Keratinocyte (primary cell): ENCODE measurements at regions not wholly inside any gene's neighbourhood (a gene's known extent, or its start where the extent isn't known, plus 50 kb on each side); places are given as distances from the start of the nearest gene placed in this dataset.

Source experiments
- DNase-seq: peaks from one replicate; pipeline ENCODE4 v3.0.0-alpha.2; 2011; ENCODE audit warnings: low read depth, missing footprints, low spot score
- FAIRE-seq: peaks from 2 replicates; lab custom pipeline; 2011; peaks lifted over from hg19 to GRCh38; lab: Jason Lieb, UNC
- H2AFZ ChIP-seq: 2 replicates; pipeline ENCODE4 v1.6.0; 2012; ENCODE audit warnings: low read length, control low read depth, inconsistent platforms; ENCODE audit not compliant: control insufficient read depth
- H3K27ac ChIP-seq: 2 replicates; pipeline ENCODE4 v1.5.1; 2011; ENCODE audit warnings: low read length; ENCODE audit not compliant: control insufficient read depth, insufficient read depth
- H3K27me3 ChIP-seq: 3 replicates; pipeline ENCODE4 v1.6.0; 2011; ENCODE audit warnings: low read length; ENCODE audit not compliant: control insufficient read depth, insufficient read depth; ENCODE audit errors: extremely low read depth
- H3K36me3 ChIP-seq, 2 experiments: 2 replicates in 1 of 2; 3 replicates in 1 of 2; pipeline ENCODE4 v1.5.1; 2011; ENCODE audit warnings: low read length in 2 of 2, mild to moderate bottlenecking in 1 of 2; ENCODE audit not compliant: control insufficient read depth in 2 of 2, insufficient read depth in 2 of 2; ENCODE audit errors: extremely low read depth in 1 of 2
- H3K4me1 ChIP-seq: 3 replicates; pipeline ENCODE4 v1.5.1; 2011; ENCODE audit warnings: low read length; ENCODE audit not compliant: control insufficient read depth, insufficient read depth; ENCODE audit errors: extremely low read depth
- H3K4me2 ChIP-seq: 3 replicates; pipeline ENCODE4 v1.6.0; 2011; ENCODE audit warnings: low read depth, low read length; ENCODE audit not compliant: control insufficient read depth, insufficient read depth; ENCODE audit errors: extremely low read depth
- H3K4me3 ChIP-seq, 3 experiments: fragments of 200-600 bp in 1 of 3; sonication (generic) in 1 of 3; 2 replicates in 2 of 3; 3 replicates in 1 of 3; pipeline ENCODE4 v1.5.1; 2011 to 2016; ENCODE audit warnings: low read length in 3 of 3, mild to moderate bottlenecking in 3 of 3, control low read depth in 2 of 3, inconsistent platforms in 1 of 3, low read depth in 1 of 3, mixed read lengths in 1 of 3, mixed run types in 1 of 3, moderate library complexity in 1 of 3; ENCODE audit not compliant: control insufficient read depth in 2 of 3, insufficient read depth in 2 of 3; ENCODE audit errors: extremely low read depth in 1 of 3
- H3K79me2 ChIP-seq: 2 replicates; pipeline ENCODE4 v1.6.0; 2012; ENCODE audit warnings: low read length; ENCODE audit not compliant: control insufficient read depth, insufficient read depth
- H3K9ac ChIP-seq: 3 replicates; pipeline ENCODE4 v1.6.0; 2011; ENCODE audit warnings: low read length; ENCODE audit not compliant: control insufficient read depth, insufficient read depth; ENCODE audit errors: extremely low read depth
- H3K9me1 ChIP-seq: 3 replicates; pipeline ENCODE4 v1.6.0; 2011; ENCODE audit warnings: low read length; ENCODE audit not compliant: control insufficient read depth, insufficient read depth; ENCODE audit errors: extremely low read depth
- H3K9me3 ChIP-seq: 2 replicates; pipeline ENCODE4 v1.5.1; 2012; ENCODE audit warnings: low read depth, low read length; ENCODE audit not compliant: control insufficient read depth
- H4K20me1 ChIP-seq: 3 replicates; pipeline ENCODE4 v1.6.0; 2011; ENCODE audit warnings: low read length; ENCODE audit not compliant: control insufficient read depth, insufficient read depth; ENCODE audit errors: extremely low read depth
- CTCF ChIP-seq, 3 experiments: IDR thresholded peaks in 1 of 3; conservative IDR thresholded peaks in 1 of 3; optimal IDR thresholded peaks in 1 of 3; 2 replicates in 2 of 3; 3 replicates in 1 of 3; pipeline versions ENCODE3 to v1.5.1; 2011; ENCODE audit warnings: low read length in 3 of 3, mild to moderate bottlenecking in 3 of 3, moderate library complexity in 2 of 3, control low read depth in 1 of 3, inconsistent platforms in 1 of 3; ENCODE audit not compliant: insufficient read depth in 2 of 3; ENCODE audit errors: extremely low read depth in 1 of 3
- EZH2 ChIP-seq: IDR thresholded peaks from one replicate; pipeline ENCODE4 v1.6.1; 2012; ENCODE audit warnings: inconsistent platforms, mild to moderate bottlenecking, low read length, moderate library complexity
- dilution Hi-C: fragments of 300-500 bp; cut with MboI; formaldehyde crosslinking; loops from one replicate; pipeline ENCODE4 v1.7.0; 2020; ENCODE audit warnings: low sequenced_read_pairs; ENCODE audit not compliant: extremely low pct_ligation_motif_present

GRCh38 chr6:126570507-126570906 lies 230.6 kb downstream of the CENPW start:
- dilution Hi-C loops = no loop called here
- TF ChIP-seq CTCF (optimal IDR thresholded peaks at IDR 0.05 in 1 of 3, IDR thresholded peaks at IDR 0.05 in 1 of 3, conservative IDR thresholded peaks at IDR 0.05 in 1 of 3; ENCODE audit: extremely low read depth in 1 of 3, insufficient read depth in 2 of 3, low read length in 3 of 3) (no peak), EZH2 (no peak)
- no peak for DNase-seq
- no peaks in the 10 kb centered on the region for H3K9me3 ChIP-seq
- H3K27me3 ChIP-seq = no peaks in the 10 kb centered on the region
- no peaks in the 10 kb centered on the region for H3K79me2 ChIP-seq
- no peaks in the 10 kb centered on the region for H3K9me1 ChIP-seq
- no peak overlapping the region for H3K27ac ChIP-seq
- no peaks in the 10 kb centered on the region for H3K4me1 ChIP-seq
- H2AFZ ChIP-seq = no peak overlapping the region
- FAIRE-seq = no peak
- H3K9ac ChIP-seq = no peak overlapping the region
- no peaks in the 10 kb centered on the region for H4K20me1 ChIP-seq
- H3K4me2 ChIP-seq = no peak overlapping the region
- no peaks in the 10 kb centered on the region for H3K36me3 ChIP-seq
- H3K4me3 ChIP-seq = no peak overlapping the region

GRCh38 chr6:126574301-126574700 lies 234.4 kb downstream of the CENPW start:
- Histone ChIP-seq H3K27ac (no peak overlapping the region), H3K9ac (no peak overlapping the region), H3K9me3 (no peaks in the 10 kb centered on the region), H3K27me3 (no peaks in the 10 kb centered on the region), H3K79me2 (no peaks in the 10 kb centered on the region), H3K4me2 (no peak overlapping the region), H2AFZ (no peak overlapping the region), H3K9me1 (no peaks in the 10 kb centered on the region), H3K36me3 (no peaks in the 10 kb centered on the region), H3K4me3 (no peak overlapping the region), H3K4me1 (no peaks in the 10 kb centered on the region), H4K20me1 (no peaks in the 10 kb centered on the region)
- DNase-seq (no peak), FAIRE-seq (no peak)
- TF ChIP-seq EZH2 (no peak), CTCF (optimal IDR thresholded peaks at IDR 0.05 in 1 of 3, IDR thresholded peaks at IDR 0.05 in 1 of 3, conservative IDR thresholded peaks at IDR 0.05 in 1 of 3; ENCODE audit: extremely low read depth in 1 of 3, insufficient read depth in 2 of 3, low read length in 3 of 3) (no peak)
- dilution Hi-C loops = no loop called here
